H1 (cell line): ENCODE measurements at regions not wholly inside any gene's neighbourhood (a gene's known extent, or its start where the extent isn't known, plus 50 kb on each side); places are given as distances from the start of the nearest gene placed in this dataset.

Source experiments
- CTCF ChIA-PET: fragments of 300-600 bp; sonication (Branson Sonifier 250); formaldehyde crosslinking; loops from one replicate; lab custom pipeline; 2021; ENCODE audit not compliant: partially characterized antibody; lab: Charles Lee
- POLR2A ChIA-PET: fragments of 300-600 bp; sonication (Branson Sonifier 250); formaldehyde crosslinking; loops from one replicate; lab custom pipeline; 2021; ENCODE audit warnings: inconsistent platforms; ENCODE audit not compliant: partially characterized antibody; lab: Charles Lee
- DNase-seq, 2 experiments: peaks; one replicate each; pipeline versions ENCODE4 v3.0.0 to v3.0.0-alpha.2; 2010 to 2022; ENCODE audit warnings: low spot score in 2 of 2, low read depth in 1 of 2, mixed read lengths in 1 of 2
- FAIRE-seq: peaks from 2 replicates; lab custom pipeline; 2011; peaks lifted over from hg19 to GRCh38; lab: Jason Lieb, UNC
- H2AFZ ChIP-seq: 2 replicates; pipeline ENCODE4 v1.8.1; 2012; ENCODE audit warnings: low read length, inconsistent platforms
- H2AK5ac ChIP-seq: 2 replicates; pipeline ENCODE4 v1.6.1; 2013; ENCODE audit warnings: low read depth, low read length
- H2BK120ac ChIP-seq: replicated peaks from 2 replicates; pipeline ENCODE3; 2013; ENCODE audit warnings: low read depth, low read length, inconsistent platforms
- H2BK12ac ChIP-seq: 2 replicates; pipeline ENCODE4 v1.6.1; 2013; ENCODE audit warnings: low read depth, low read length
- H2BK15ac ChIP-seq: 2 replicates; pipeline ENCODE4 v1.6.1; 2013; ENCODE audit warnings: low read length
- H2BK20ac ChIP-seq: 2 replicates; pipeline ENCODE4 v1.6.1; 2013; ENCODE audit warnings: low read length
- H2BK5ac ChIP-seq: 2 replicates; pipeline ENCODE4 v1.6.1; 2013; ENCODE audit warnings: low read depth, low read length
- H3K14ac ChIP-seq: 2 replicates; pipeline ENCODE4 v1.6.1; 2013; ENCODE audit warnings: inconsistent platforms; ENCODE audit not compliant: insufficient read length
- H3K18ac ChIP-seq: 2 replicates; pipeline ENCODE4 v1.6.1; 2013; ENCODE audit warnings: low read length; ENCODE audit errors: extremely low read depth
- H3K23ac ChIP-seq: 2 replicates; pipeline ENCODE4 v1.6.1; 2013; ENCODE audit warnings: inconsistent platforms; ENCODE audit not compliant: insufficient read length
- H3K23me2 ChIP-seq: 2 replicates; pipeline ENCODE4 v1.6.1; 2013; ENCODE audit warnings: low read depth, low read length
- H3K27ac ChIP-seq: 2 replicates; pipeline ENCODE4 v1.6.1; 2011; ENCODE audit warnings: low read depth, low read length, inconsistent platforms
- H3K27me3 ChIP-seq, 4 experiments: replicated peaks in 1 of 4; 1 replicate in 1 of 4; 2 replicates in 3 of 4; pipeline versions ENCODE4 v1.6.1 to v1.8.1; 2011 to 2013; ENCODE audit warnings: low read length in 3 of 4, mild to moderate bottlenecking in 3 of 4, inconsistent platforms in 2 of 4, mixed read lengths in 2 of 4, moderate library complexity in 1 of 4; ENCODE audit not compliant: control insufficient read depth in 3 of 4, insufficient read depth in 3 of 4; ENCODE audit errors: extremely low read depth in 1 of 4
- H3K36me3 ChIP-seq, 4 experiments: 2 replicates each; pipeline versions ENCODE4 v1.6.1 to v1.8.1; 2011 to 2013; ENCODE audit warnings: mild to moderate bottlenecking in 4 of 4, low read length in 3 of 4, moderate library complexity in 2 of 4, control low read depth in 1 of 4, inconsistent platforms in 1 of 4; ENCODE audit not compliant: insufficient read depth in 4 of 4, control insufficient read depth in 2 of 4
- H3K4ac ChIP-seq: replicated peaks from 2 replicates; pipeline ENCODE3; 2013; ENCODE audit warnings: low read length, low read depth, mixed read lengths, inconsistent platforms; ENCODE audit not compliant: insufficient read length
- H3K4me1 ChIP-seq, 4 experiments: replicated peaks in 1 of 4; 1 replicate in 1 of 4; 2 replicates in 3 of 4; pipeline versions ENCODE4 v1.6.1 to v1.8.1; 2011 to 2013; ENCODE audit warnings: low read length in 3 of 4, inconsistent platforms in 2 of 4, mixed read lengths in 1 of 4; ENCODE audit not compliant: insufficient read depth in 4 of 4, control insufficient read depth in 3 of 4
- H3K4me2 ChIP-seq, 2 experiments: 2 replicates each; pipeline versions ENCODE4 v1.6.1 to v1.8.1; 2011 to 2013; ENCODE audit warnings: low read depth in 2 of 2, low read length in 2 of 2, control low read depth in 1 of 2, inconsistent platforms in 1 of 2, mild to moderate bottlenecking in 1 of 2; ENCODE audit not compliant: insufficient read depth in 1 of 2
- H3K4me3 ChIP-seq, 4 experiments: fragments of 200-600, 300-600 bp in 1 of 4; sonication (generic), shearing (Covaris generic), sonication (Bioruptor Twin) in 1 of 4; 2 replicates each; pipeline versions ENCODE4 v1.5.1 to v1.8.1; 2011 to 2016; ENCODE audit warnings: low read length in 4 of 4, low read depth in 3 of 4, control low read depth in 2 of 4, inconsistent platforms in 2 of 4, mild to moderate bottlenecking in 2 of 4, mixed read lengths in 1 of 4, moderate library complexity in 1 of 4; ENCODE audit not compliant: insufficient read depth in 2 of 4; ENCODE audit errors: extremely low read depth in 1 of 4
- H3K56ac ChIP-seq: replicated peaks from 2 replicates; pipeline ENCODE3; 2013; ENCODE audit warnings: low read depth, mild to moderate bottlenecking, mixed read lengths, low read length, inconsistent platforms; ENCODE audit not compliant: insufficient read length
- H3K79me1 ChIP-seq: 2 replicates; pipeline ENCODE4 v1.6.1; 2013; ENCODE audit warnings: low read depth, low read length, control low read depth
- H3K79me2 ChIP-seq, 2 experiments: 2 replicates each; pipeline versions ENCODE4 v1.6.1 to v1.8.1; 2012 to 2013; ENCODE audit warnings: low read length in 2 of 2, mild to moderate bottlenecking in 2 of 2, inconsistent platforms in 1 of 2; ENCODE audit not compliant: insufficient read depth in 2 of 2, control insufficient read depth in 1 of 2
- H3K9ac ChIP-seq, 4 experiments: replicated peaks in 1 of 4; 1 replicate in 1 of 4; 2 replicates in 3 of 4; pipeline versions ENCODE4 v1.6.1 to v1.8.1; 2011 to 2013; ENCODE audit warnings: low read depth in 3 of 4, low read length in 3 of 4, control low read depth in 2 of 4, mild to moderate bottlenecking in 2 of 4, moderate library complexity in 2 of 4, inconsistent platforms in 1 of 4; ENCODE audit errors: extremely low read depth in 1 of 4
- H3K9me3 ChIP-seq, 2 experiments: 2 replicates each; pipeline versions ENCODE4 v1.6.1 to v1.8.1; 2012 to 2013; ENCODE audit warnings: mild to moderate bottlenecking in 2 of 2, moderate library complexity in 2 of 2, control low read depth in 1 of 2, inconsistent platforms in 1 of 2, low read depth in 1 of 2, low read length in 1 of 2, mixed read lengths in 1 of 2; ENCODE audit not compliant: insufficient read depth in 2 of 2
- H4K20me1 ChIP-seq, 2 experiments: replicated peaks in 1 of 2; 2 replicates each; pipeline versions ENCODE3 to v1.8.1; 2011 to 2013; ENCODE audit warnings: inconsistent platforms in 2 of 2, low read length in 2 of 2, mild to moderate bottlenecking in 1 of 2; ENCODE audit not compliant: insufficient read depth in 2 of 2, control insufficient read depth in 1 of 2
- H4K5ac ChIP-seq: 2 replicates; pipeline ENCODE4 v1.6.1; 2013; ENCODE audit warnings: low read length, low read depth, mixed read lengths, inconsistent platforms; ENCODE audit not compliant: insufficient read length
- H4K8ac ChIP-seq: 2 replicates; pipeline ENCODE4 v1.8.0; 2013; ENCODE audit warnings: mild to moderate bottlenecking, moderate library complexity, low read length, inconsistent platforms; ENCODE audit not compliant: insufficient read depth; ENCODE audit errors: extremely low read depth
- H4K91ac ChIP-seq: replicated peaks from 2 replicates; pipeline ENCODE3; 2013; ENCODE audit warnings: low read length, mixed read lengths, inconsistent platforms; ENCODE audit not compliant: insufficient read length
- BRCA1 ChIP-seq: IDR thresholded peaks from 2 replicates; pipeline ENCODE4 v1.6.1; 2012; ENCODE audit warnings: low read depth, low read length, improper control_type of control experiment
- GABPA ChIP-seq: IDR thresholded peaks from 2 replicates; pipeline ENCODE4 v1.6.1; 2011; ENCODE audit warnings: mild to moderate bottlenecking, low read length, moderate library complexity, borderline replicate concordance; ENCODE audit not compliant: insufficient read depth
- HDAC6 ChIP-seq: IDR thresholded peaks from one replicate; pipeline ENCODE4 v1.7.1; 2012; ENCODE audit warnings: low read depth, mild to moderate bottlenecking, inconsistent platforms, low read length, moderate library complexity
- JUN ChIP-seq: IDR thresholded peaks from 2 replicates; pipeline ENCODE4 v1.6.1; 2011; ENCODE audit warnings: low read depth, mild to moderate bottlenecking, improper control_type of control experiment, low read length
- KDM1A ChIP-seq: fragments of 200-600, 300-600 bp; sonication (generic); IDR thresholded peaks from 2 replicates; pipeline ENCODE4 v1.7.1; 2016; ENCODE audit warnings: mild to moderate bottlenecking, low read length, borderline replicate concordance
- KDM5A ChIP-seq: fragments of 200-600 bp; IDR thresholded peaks from 2 replicates; pipeline ENCODE4 v1.7.1; 2012; ENCODE audit warnings: mild to moderate bottlenecking, low read length, inconsistent platforms, mixed read lengths
- PHF8 ChIP-seq: fragments of 200-600 bp; sonication (generic); conservative IDR thresholded peaks from 2 replicates; pipeline ENCODE4 v1.7.1; 2012; ENCODE audit warnings: low read depth, mild to moderate bottlenecking, inconsistent platforms, low read length, moderate library complexity
- POLR2A ChIP-seq, 2 experiments: IDR thresholded peaks; 1 replicate in 1 of 2; 2 replicates in 1 of 2; pipeline ENCODE4 v1.6.1; 2011; ENCODE audit warnings: low read depth in 2 of 2, low read length in 2 of 2, mild to moderate bottlenecking in 2 of 2; ENCODE audit errors: control extremely low read depth in 1 of 2
- POU5F1 ChIP-seq: IDR thresholded peaks from 2 replicates; pipeline ENCODE4 v1.6.1; 2011; ENCODE audit warnings: low read depth, mild to moderate bottlenecking, low read length, moderate library complexity
- SIRT6 ChIP-seq: IDR thresholded peaks from one replicate; pipeline ENCODE4 v1.7.1; 2012; ENCODE audit warnings: low read length, inconsistent platforms
- SP2 ChIP-seq: IDR thresholded peaks from 2 replicates; pipeline ENCODE4 v1.6.1; 2012; ENCODE audit warnings: mild to moderate bottlenecking, low read length, inconsistent platforms
- SUZ12 ChIP-seq: fragments of 200-600 bp; sonication (generic); IDR thresholded peaks from 2 replicates; pipeline ENCODE4 v1.6.1; 2012; ENCODE audit warnings: mild to moderate bottlenecking, inconsistent platforms, low read length, moderate library complexity, mixed read lengths
- TAF1 ChIP-seq: IDR thresholded peaks from 2 replicates; pipeline ENCODE4 v1.6.1; 2011; ENCODE audit warnings: mild to moderate bottlenecking, low read depth, low read length
- TAF7 ChIP-seq: optimal IDR thresholded peaks from 2 replicates; pipeline ENCODE3; 2011; ENCODE audit warnings: low read depth, mild to moderate bottlenecking, inconsistent platforms, low read length, moderate library complexity, borderline replicate concordance
- TCF12 ChIP-seq: IDR thresholded peaks from 2 replicates; pipeline ENCODE4 v1.6.1; 2011; ENCODE audit warnings: low read depth, mild to moderate bottlenecking, low read length
- YY1 ChIP-seq: IDR thresholded peaks from 2 replicates; pipeline ENCODE4 v1.6.1; 2011; ENCODE audit warnings: low read depth, mild to moderate bottlenecking, low read length
- ZNF274 ChIP-seq: IDR thresholded peaks from 2 replicates; pipeline ENCODE4 v1.7.0; 2012; ENCODE audit warnings: low read length, borderline replicate concordance; ENCODE audit errors: extremely low read depth
- WGBS, 2 experiments: shearing (Covaris generic) in 1 of 2; methylation state at CpG; one replicate each; pipeline versions ENCODE4 v1.1.6 to v1.1.7; 2013 to 2015; ENCODE audit warnings: low lambda C conversion rate in 2 of 2, mixed read lengths in 2 of 2, inconsistent platforms in 1 of 2, low coverage in 1 of 2, missing lambda C conversion rate in 1 of 2; ENCODE audit not compliant: insufficient replicate concordance in 2 of 2, insufficient coverage in 1 of 2, insufficient read length in 1 of 2; ENCODE audit errors: extremely low coverage in 1 of 2, missing lambda C conversion rate in 1 of 2; 5-methylcytosine and 5-hydroxymethylcytosine counted together

DNA sequence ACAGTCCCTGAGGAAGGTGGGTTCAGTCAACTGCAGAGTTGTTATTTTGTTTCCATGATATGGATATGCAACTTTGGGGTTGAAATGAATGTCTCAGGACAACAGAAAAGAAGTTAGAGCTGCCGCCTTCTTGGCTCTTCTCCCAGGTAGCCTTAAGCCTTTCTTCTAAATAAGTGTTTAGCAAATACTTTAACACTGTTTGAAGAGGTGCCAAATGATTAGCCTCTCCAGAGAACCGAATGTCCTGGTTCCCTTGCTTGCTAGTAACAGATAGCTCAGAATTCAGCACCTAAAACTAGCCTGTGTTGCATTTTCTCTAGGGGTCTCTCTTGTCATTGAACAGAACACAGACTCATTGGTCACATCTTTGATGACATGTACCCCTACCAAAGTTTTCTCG, 127.7 kb upstream of the PIK3R1 start:
- Histone ChIP-seq H2AFZ (no peak overlapping the region), H2BK5ac (no peak overlapping the region), H3K27ac (no peak overlapping the region), H2BK12ac (no peak overlapping the region), H4K91ac (no peak overlapping the region), H3K14ac (no peak overlapping the region), H4K8ac (no peak overlapping the region), H4K5ac (no peak overlapping the region), H3K79me2 (no peaks in the 10 kb centered on the region), H3K56ac (no peak overlapping the region), H3K9me3 (0 out of 4 replicates have a peak, but pooled peaks cover 0 to 4% of the 10 kb centered on the region in 2 experiments), H2BK20ac (no peak overlapping the region), H3K23me2 (no peaks in the 10 kb centered on the region; the same call in 1 of the 2 replicates), H3K4me1 (no peaks in the 10 kb centered on the region), H3K79me1 (no peaks in the 10 kb centered on the region), H2BK120ac (no peak overlapping the region), H2BK15ac (no peak overlapping the region), H3K36me3 (no peaks in the 10 kb centered on the region), H4K20me1 (no peaks in the 10 kb centered on the region), H3K9ac (no peak overlapping the region), H3K27me3 (peaks cover 0 to 1% (median 0%) of the 10 kb centered on the region in 4 experiments; a peak in 1 of 7 replicates), H3K18ac (no peak overlapping the region), H3K23ac (no peak overlapping the region), H3K4ac (no peak overlapping the region), H2AK5ac (no peak overlapping the region), H3K4me2 (no peak overlapping the region), H3K4me3 (no peak overlapping the region)
- no peak for TF ChIP-seq SIRT6
- no peak for TF ChIP-seq TAF7
- no peak for TF ChIP-seq HDAC6
- no peak for TF ChIP-seq KDM5A
- TF ChIP-seq TCF12 = no peak
- no peak for TF ChIP-seq BRCA1
- no peak for TF ChIP-seq POU5F1
- TF ChIP-seq KDM1A = no peak
- TF ChIP-seq ZNF274 = no peak
- TF ChIP-seq TAF1 = no peak
- no peak for TF ChIP-seq JUN
- TF ChIP-seq SP2 = no peak
- no peak for TF ChIP-seq SUZ12
- TF ChIP-seq GABPA = no peak
- no peak for TF ChIP-seq YY1
- no peak for TF ChIP-seq PHF8
- no peak for TF ChIP-seq POLR2A (IDR thresholded peaks at IDR 0.05; ENCODE audit: control extremely low read depth in 1 of 2, low read depth in 2 of 2, low read length in 2 of 2)
- DNase-seq (no peak), FAIRE-seq (no peak)
- CTCF ChIA-PET = no interaction called here
- POLR2A ChIA-PET = no interaction called here
- WGBS, 2 experiments = 87% methylated on average over 3 of the region's 3 CpGs; no CpG with 5 or more reads in 1 of the 2 experiments
